IMR-90 (cell line): ENCODE measurements at regions not wholly inside any gene's neighbourhood (a gene's known extent, or its start where the extent isn't known, plus 50 kb on each side); places are given as distances from the start of the nearest gene placed in this dataset.

Experiments
- ATAC-seq: fragments of 200-7000 bp; cut with Tn5 transposase; 2 replicates; pipeline ENCODE4 v1.9.1; 2020; ENCODE audit warnings: low read depth, mild to moderate bottlenecking, moderate library complexity
- BruUV-seq: library from RNA; stranded (reverse); fragments of 400-500 nt; replicated peaks from 2 replicates; lab custom pipeline; 2021; lab: Mats Ljungman, UMichigan
- CTCF ChIA-PET: fragments of 300-600 bp; formaldehyde crosslinking; extraction: SDS; loops from one replicate; lab custom pipeline; 2021; ENCODE audit warnings: antibody characterized with exemption; lab: Yijun Ruan, JAX
- POLR2A ChIA-PET: fragments of 300-600 bp; sonication (Branson Sonifier 250); formaldehyde crosslinking; loops from one replicate; lab custom pipeline; 2022; ENCODE audit warnings: antibody characterized with exemption; ENCODE audit not compliant: unreplicated experiment; lab: Charles Lee
- DNase-seq: peaks from one replicate; pipeline ENCODE4 v3.0.0; 2013
- H2AFZ ChIP-seq: replicated peaks from 2 replicates; pipeline ENCODE3; 2013; ENCODE audit warnings: low read length, mild to moderate bottlenecking; ENCODE audit not compliant: poor library complexity
- H2AK5ac ChIP-seq: 2 replicates; pipeline ENCODE4 v1.6.1; 2013; ENCODE audit warnings: low read depth, low read length, inconsistent platforms
- H2AK9ac ChIP-seq: replicated peaks from 2 replicates; pipeline ENCODE3; 2013; ENCODE audit warnings: mild to moderate bottlenecking, low read depth, low read length, moderate library complexity; ENCODE audit not compliant: poor library complexity
- H2BK120ac ChIP-seq: 2 replicates; pipeline ENCODE4 v1.6.1; 2013; ENCODE audit warnings: low read depth, low read length, inconsistent platforms
- H2BK15ac ChIP-seq: 3 replicates; pipeline ENCODE4 v1.6.1; 2013; ENCODE audit warnings: low read depth, low read length, inconsistent platforms
- H2BK20ac ChIP-seq: 2 replicates; pipeline ENCODE4 v1.6.1; 2013; ENCODE audit warnings: low read depth, mild to moderate bottlenecking, inconsistent platforms, low read length, moderate library complexity
- H2BK5ac ChIP-seq: 2 replicates; pipeline ENCODE4 v1.6.1; 2013; ENCODE audit warnings: mild to moderate bottlenecking, low read depth, low read length, inconsistent platforms; ENCODE audit not compliant: poor library complexity, severe bottlenecking
- H3K14ac ChIP-seq: replicated peaks from 2 replicates; pipeline ENCODE4 v1.6.1; 2013; ENCODE audit warnings: low read depth, low read length, inconsistent platforms
- H3K18ac ChIP-seq: 2 replicates; pipeline ENCODE4 v1.6.1; 2013; ENCODE audit warnings: low read depth, low read length, control low read depth
- H3K23ac ChIP-seq: 2 replicates; pipeline ENCODE4 v1.6.1; 2013; ENCODE audit warnings: low read depth, low read length, inconsistent platforms
- H3K27ac ChIP-seq: 2 replicates; pipeline ENCODE4 v1.5.1; 2013; ENCODE audit warnings: mild to moderate bottlenecking, control low read depth, low read length; ENCODE audit not compliant: insufficient read depth
- H3K27me3 ChIP-seq: 2 replicates; pipeline ENCODE4 v1.6.1; 2013; ENCODE audit warnings: low read length; ENCODE audit not compliant: control insufficient read depth, insufficient read depth
- H3K36me3 ChIP-seq: 2 replicates; pipeline ENCODE4 v1.6.1; 2013; ENCODE audit warnings: low read length, mixed read lengths; ENCODE audit not compliant: control insufficient read depth, insufficient read depth
- H3K4ac ChIP-seq: 2 replicates; pipeline ENCODE4 v1.6.1; 2013; ENCODE audit warnings: low read depth, low read length, inconsistent platforms
- H3K4me1 ChIP-seq: 2 replicates; pipeline ENCODE4 v1.6.1; 2013; ENCODE audit warnings: low read length, mixed read lengths; ENCODE audit not compliant: control insufficient read depth, insufficient read depth
- H3K4me2 ChIP-seq: 2 replicates; pipeline ENCODE4 v1.6.1; 2013; ENCODE audit warnings: low read depth, mild to moderate bottlenecking, control low read depth, low read length, moderate library complexity
- H3K4me3 ChIP-seq: 2 replicates; pipeline ENCODE4 v1.5.1; 2013; ENCODE audit warnings: low read depth, mild to moderate bottlenecking, control low read depth, low read length, moderate library complexity; ENCODE audit not compliant: insufficient read depth
- H3K56ac ChIP-seq: 2 replicates; pipeline ENCODE4 v1.6.1; 2013; ENCODE audit warnings: low read length, inconsistent platforms; ENCODE audit not compliant: insufficient read depth; ENCODE audit errors: extremely low read depth
- H3K79me1 ChIP-seq, 2 experiments: 2 replicates each; pipeline ENCODE4 v1.6.1; 2013; ENCODE audit warnings: low read length in 2 of 2, inconsistent platforms in 1 of 2, low read depth in 1 of 2
- H3K9ac ChIP-seq: 2 replicates; pipeline ENCODE4 v1.6.1; 2013; ENCODE audit warnings: low read depth, low read length, control low read depth
- H3K9me1 ChIP-seq: 2 replicates; pipeline ENCODE4 v1.6.1; 2013; ENCODE audit warnings: low read length, inconsistent platforms; ENCODE audit not compliant: insufficient read depth
- H3K9me3 ChIP-seq: 2 replicates; pipeline ENCODE4 v1.6.1; 2013; ENCODE audit warnings: low read length; ENCODE audit not compliant: control insufficient read depth, insufficient read depth
- H4K20me1 ChIP-seq: 2 replicates; pipeline ENCODE4 v1.6.1; 2013; ENCODE audit warnings: low read length, inconsistent platforms; ENCODE audit not compliant: insufficient read depth
- H4K5ac ChIP-seq: 2 replicates; pipeline ENCODE4 v1.6.1; 2013; ENCODE audit warnings: mild to moderate bottlenecking, low read depth, low read length, control low read depth
- H4K8ac ChIP-seq, 2 experiments: 2 replicates each; pipeline ENCODE4 v1.6.1; 2013; ENCODE audit warnings: low read depth in 2 of 2, low read length in 2 of 2, control low read depth in 1 of 2, inconsistent platforms in 1 of 2
- H4K91ac ChIP-seq: 2 replicates; pipeline ENCODE4 v1.6.1; 2013; ENCODE audit warnings: low read depth, low read length, inconsistent platforms; ENCODE audit not compliant: insufficient read depth
- RAD21 ChIP-seq: IDR thresholded peaks from 2 replicates; pipeline ENCODE4 v1.6.1; 2012; ENCODE audit warnings: low read length, improper control_type of control experiment
- RFX5 ChIP-seq: IDR thresholded peaks from 2 replicates; pipeline ENCODE4 v1.8.0; 2012; ENCODE audit warnings: low read depth, mild to moderate bottlenecking, low read length, moderate library complexity
- WGBS, 2 experiments: methylation state at CpG; one replicate each; pipeline versions ENCODE4 v1.1.5 to v1.1.7; 2013; ENCODE audit warnings: missing lambda C conversion rate in 2 of 2; ENCODE audit not compliant: insufficient read length in 1 of 2; ENCODE audit errors: extremely low coverage in 2 of 2; 5-methylcytosine and 5-hydroxymethylcytosine counted together
- dilution Hi-C: fragments of 300-500 bp; cut with HindIII; formaldehyde crosslinking; loops from one replicate; pipeline ENCODE4 v1.14.3; 2018; ENCODE audit warnings: low sequenced_read_pairs; ENCODE audit not compliant: unreplicated experiment
- in situ Hi-C: fragments of 300-500 bp; cut with MboI; formaldehyde crosslinking; loops from 3 replicates; pipeline ENCODE4 v1.14.3; 2019; ENCODE audit warnings: low sequenced_read_pairs, inconsistent platforms, mixed read lengths
- intact Hi-C: fragments of 100-400 bp; cut with micrococcal nuclease; formaldehyde crosslinking; loops from 2 replicates; pipeline ENCODE4 v1.10.0; 2022
- TF ChIP-seq, protein P1 (sequence below): fragments of 150-350 bp; IDR thresholded peaks from 2 replicates; pipeline ENCODE4 v1.6.1; 2017; ENCODE audit warnings: mild to moderate bottlenecking, antibody characterized with exemption, low read length, low read depth

DNA sequence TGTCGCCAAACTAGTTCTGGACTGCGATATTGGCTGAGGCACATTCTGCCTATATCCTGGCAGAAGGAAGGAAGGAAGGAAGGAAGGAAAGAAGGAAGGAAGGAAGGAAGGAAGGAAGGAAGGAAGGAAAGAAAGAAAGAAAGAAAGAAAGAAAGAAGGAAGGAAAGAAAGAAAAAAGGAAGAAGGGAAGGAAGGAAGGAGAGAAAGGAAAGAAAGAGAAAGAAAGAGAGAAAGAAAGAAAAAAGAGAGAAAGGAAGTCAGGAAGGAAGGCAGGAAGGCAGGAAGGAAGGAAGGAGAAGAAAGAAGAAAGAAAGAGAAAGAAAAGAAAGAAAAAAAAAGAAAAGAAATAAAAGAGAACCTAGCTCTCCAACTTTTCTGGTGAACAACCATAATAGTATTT lies 587.1 kb downstream of the RBFOX1 start:
- no CpG with 5 or more reads among the region's 2 CpGs for WGBS, 2 experiments
- ATAC-seq (no peak), DNase-seq (no peak)
- Histone ChIP-seq H2BK120ac (no peak overlapping the region), H2BK5ac (no peak overlapping the region), H3K4me2 (no peak overlapping the region), H3K4me1 (no peaks in the 10 kb centered on the region), H3K9ac (no peak overlapping the region), H4K91ac (no peak overlapping the region), H3K56ac (no peak overlapping the region), H2AFZ (no peak overlapping the region), H3K23ac (no peak overlapping the region), H3K9me1 (no peaks in the 10 kb centered on the region), H3K36me3 (no peaks in the 10 kb centered on the region), H3K18ac (no peak overlapping the region), H2BK20ac (no peak overlapping the region), H4K8ac (no peak overlapping the region), H3K27ac (no peak overlapping the region), H2AK9ac (no peak overlapping the region), H2BK15ac (no peak overlapping the region), H3K27me3 (no peaks in the 10 kb centered on the region), H3K79me1 (no peaks in the 10 kb centered on the region), H3K4me3 (no peak overlapping the region), H3K4ac (no peak overlapping the region), H2AK5ac (no peak overlapping the region), H4K20me1 (no peaks in the 10 kb centered on the region), H3K14ac (no peak overlapping the region), H4K5ac (no peak overlapping the region), H3K9me3 (peaks cover 12% of the 10 kb centered on the region)
- no TSS peak for BruUV-seq
- dilution Hi-C loops (no loop called here), in situ Hi-C loops (no loop called here), intact Hi-C loops (no loop called here)
- no peak for TF ChIP-seq RFX5
- no peak for TF ChIP-seq RAD21
- TF ChIP-seq, protein P1, sequence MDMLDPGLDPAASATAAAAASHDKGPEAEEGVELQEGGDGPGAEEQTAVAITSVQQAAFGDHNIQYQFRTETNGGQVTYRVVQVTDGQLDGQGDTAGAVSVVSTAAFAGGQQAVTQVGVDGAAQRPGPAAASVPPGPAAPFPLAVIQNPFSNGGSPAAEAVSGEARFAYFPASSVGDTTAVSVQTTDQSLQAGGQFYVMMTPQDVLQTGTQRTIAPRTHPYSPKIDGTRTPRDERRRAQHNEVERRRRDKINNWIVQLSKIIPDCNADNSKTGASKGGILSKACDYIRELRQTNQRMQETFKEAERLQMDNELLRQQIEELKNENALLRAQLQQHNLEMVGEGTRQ = no peak
- ChIA-PET POLR2A (no interaction called here), CTCF (no interaction called here)
